Upper lobe of right lung (tissue), 1 donor: ENCODE measurements at regions not wholly inside any gene's neighbourhood (a gene's known extent, or its start where the extent isn't known, plus 50 kb on each side); places are given as distances from the start of the nearest gene placed in this dataset.

Experiments
- ATAC-seq: fragments of 200-7000 bp; cut with Tn5 transposase; one replicate; pipeline ENCODE4 v1.9.1; 2020; ENCODE audit warnings: mild to moderate bottlenecking, moderate library complexity
- DNase-seq: peaks from one replicate; pipeline ENCODE4 v3.0.0-alpha.2; 2020
- H3K27ac ChIP-seq: fragments of 200-600 bp; one replicate; pipeline ENCODE4 v1.8.0; 2022
- H3K27me3 ChIP-seq: fragments of 200-600 bp; one replicate; pipeline ENCODE4 v1.8.0; 2022; ENCODE audit warnings: mild to moderate bottlenecking
- H3K36me3 ChIP-seq: fragments of 200-600 bp; one replicate; pipeline ENCODE4 v1.8.0; 2022
- H3K4me1 ChIP-seq: fragments of 200-600 bp; one replicate; pipeline ENCODE4 v1.8.0; 2022
- H3K4me3 ChIP-seq: fragments of 200-600 bp; one replicate; pipeline ENCODE4 v1.8.0; 2022; ENCODE audit warnings: mild to moderate bottlenecking
- H3K9me3 ChIP-seq: fragments of 200-600 bp; one replicate; pipeline ENCODE4 v1.8.0; 2022
- intact Hi-C: fragments of 100-400 bp; cut with DNase I; formaldehyde crosslinking; loops from one replicate; pipeline ENCODE4 v1.11.0; 2022
- TF ChIP-seq, protein P1 (sequence below): fragments of 200-600 bp; IDR thresholded peaks from one replicate; pipeline ENCODE4 v1.8.0; 2022; ENCODE audit warnings: antibody characterized with exemption
- donor health status: DM: no; HTN: yes; CAD: no; lungs with severe emphysema.

- no peak overlapping the region for H3K4me3 ChIP-seq
- DNase-seq = no peak
- intact Hi-C loops = loop anchor here (10.0 kb wide), 1 partner anchor 63 kb away; no protein-coding TSS in a partner anchor
- H3K27me3 ChIP-seq = no peaks in the 10 kb centered on the region
- H3K9me3 ChIP-seq = no peaks in the 10 kb centered on the region
- no peaks in the 10 kb centered on the region for H3K36me3 ChIP-seq
- no peak for ATAC-seq
- TF ChIP-seq, protein P1, sequence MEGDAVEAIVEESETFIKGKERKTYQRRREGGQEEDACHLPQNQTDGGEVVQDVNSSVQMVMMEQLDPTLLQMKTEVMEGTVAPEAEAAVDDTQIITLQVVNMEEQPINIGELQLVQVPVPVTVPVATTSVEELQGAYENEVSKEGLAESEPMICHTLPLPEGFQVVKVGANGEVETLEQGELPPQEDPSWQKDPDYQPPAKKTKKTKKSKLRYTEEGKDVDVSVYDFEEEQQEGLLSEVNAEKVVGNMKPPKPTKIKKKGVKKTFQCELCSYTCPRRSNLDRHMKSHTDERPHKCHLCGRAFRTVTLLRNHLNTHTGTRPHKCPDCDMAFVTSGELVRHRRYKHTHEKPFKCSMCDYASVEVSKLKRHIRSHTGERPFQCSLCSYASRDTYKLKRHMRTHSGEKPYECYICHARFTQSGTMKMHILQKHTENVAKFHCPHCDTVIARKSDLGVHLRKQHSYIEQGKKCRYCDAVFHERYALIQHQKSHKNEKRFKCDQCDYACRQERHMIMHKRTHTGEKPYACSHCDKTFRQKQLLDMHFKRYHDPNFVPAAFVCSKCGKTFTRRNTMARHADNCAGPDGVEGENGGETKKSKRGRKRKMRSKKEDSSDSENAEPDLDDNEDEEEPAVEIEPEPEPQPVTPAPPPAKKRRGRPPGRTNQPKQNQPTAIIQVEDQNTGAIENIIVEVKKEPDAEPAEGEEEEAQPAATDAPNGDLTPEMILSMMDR = no peak
- H3K4me1 ChIP-seq = no peaks in the 10 kb centered on the region
- H3K27ac ChIP-seq = no peak overlapping the region
Observed at GRCh38 chr16:6111390-6111789, 1013.8 kb upstream of the EEF2KMT start.

DNA sequence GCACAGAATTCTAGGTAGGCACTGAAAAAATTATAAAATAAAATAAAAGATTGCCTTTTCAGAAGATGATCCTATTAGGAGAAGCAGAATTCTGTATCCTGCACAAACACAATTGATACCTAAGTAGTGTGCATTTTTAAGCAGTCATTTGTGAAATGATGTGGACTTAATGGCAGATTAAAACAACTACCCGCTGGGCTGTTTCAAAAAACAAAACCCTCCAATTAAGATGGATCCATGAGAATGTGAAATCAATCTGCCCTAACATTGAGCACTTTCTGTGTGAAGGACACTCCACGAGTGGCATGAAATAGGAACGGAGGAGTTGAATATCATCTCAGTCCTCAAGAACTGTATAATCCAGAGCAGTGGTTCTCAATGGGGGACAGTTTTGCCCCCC is 1012.8 kb upstream of the EEF2KMT start:
- DNase-seq = no peak
- H3K27me3 ChIP-seq = no peaks in the 10 kb centered on the region
- H3K4me1 ChIP-seq = no peaks in the 10 kb centered on the region
- H3K27ac ChIP-seq = no peak overlapping the region
- ATAC-seq = no peak
- H3K4me3 ChIP-seq = no peak overlapping the region
- no peaks in the 10 kb centered on the region for H3K9me3 ChIP-seq
- H3K36me3 ChIP-seq = no peaks in the 10 kb centered on the region
- TF ChIP-seq, protein P1 = no peak
- intact Hi-C loops = loop anchor here (10.0 kb wide), 1 partner anchor 64 kb away; no protein-coding TSS in a partner anchor

- H3K27ac ChIP-seq = no peak overlapping the region
- TF ChIP-seq, protein P1 = no peak
- no peaks in the 10 kb centered on the region for H3K4me1 ChIP-seq
- DNase-seq (no peak), ATAC-seq (no peak)
- H3K4me3 ChIP-seq = no peak overlapping the region
- no peaks in the 10 kb centered on the region for H3K36me3 ChIP-seq
- intact Hi-C loops = no loop called here
- no peaks in the 10 kb centered on the region for H3K9me3 ChIP-seq
- no peaks in the 10 kb centered on the region for H3K27me3 ChIP-seq
Observed at GRCh38 chr16:6106061-6106460, 1008.5 kb upstream of the EEF2KMT start.

- intact Hi-C loops = no loop called here
- ATAC-seq (no peak), DNase-seq (no peak)
- Histone ChIP-seq H3K9me3 (no peaks in the 10 kb centered on the region), H3K4me1 (no peaks in the 10 kb centered on the region), H3K4me3 (no peak overlapping the region), H3K27me3 (no peaks in the 10 kb centered on the region), H3K27ac (no peak overlapping the region), H3K36me3 (no peaks in the 10 kb centered on the region)
- TF ChIP-seq, protein P1 = no peak
Observed at GRCh38 chr16:6105115-6105514, 1007.5 kb upstream of the EEF2KMT start.

DNA sequence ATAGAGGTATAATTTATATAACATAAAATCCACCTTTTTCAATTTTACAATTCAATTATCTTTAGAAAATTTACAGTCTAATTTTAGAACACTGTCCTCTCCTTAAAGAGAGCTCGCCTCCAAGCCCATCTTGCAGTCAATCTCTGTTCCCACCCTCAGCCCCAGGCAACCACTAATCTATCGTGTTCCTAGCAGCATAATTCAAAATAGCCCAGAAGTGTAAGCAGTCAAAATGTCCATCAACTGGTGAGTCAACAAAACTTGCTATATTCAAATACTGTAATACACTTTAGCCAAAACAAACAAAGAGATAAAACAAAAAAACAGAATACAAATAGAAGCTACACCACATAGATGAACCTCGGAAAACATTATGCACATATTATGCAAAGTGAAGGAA is 1006.8 kb upstream of the EEF2KMT start:
- TF ChIP-seq, protein P1 = no peak
- Histone ChIP-seq H3K36me3 (no peaks in the 10 kb centered on the region), H3K9me3 (no peaks in the 10 kb centered on the region), H3K4me1 (no peaks in the 10 kb centered on the region), H3K27ac (no peak overlapping the region), H3K4me3 (no peak overlapping the region), H3K27me3 (no peaks in the 10 kb centered on the region)
- ATAC-seq (no peak), DNase-seq (no peak)
- intact Hi-C loops = no loop called here

DNA sequence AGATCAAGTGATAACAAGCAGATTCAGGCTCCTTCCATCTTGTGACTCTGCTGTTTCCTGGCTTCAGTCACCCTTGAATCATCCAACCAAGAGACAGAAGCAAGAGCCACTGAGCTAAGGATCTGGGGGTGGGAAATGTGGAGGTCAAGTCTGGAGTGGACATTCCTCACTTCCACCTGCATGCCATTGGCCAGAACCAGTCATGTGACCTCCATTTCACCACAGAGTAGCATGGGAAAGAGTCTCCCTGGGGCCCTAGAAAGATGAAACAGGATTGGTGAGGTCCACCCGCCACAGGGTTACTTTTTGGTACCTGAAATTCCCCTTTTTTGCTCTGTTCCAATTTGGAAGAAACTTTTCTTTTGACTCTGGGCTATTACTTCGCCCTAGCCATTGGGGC is 1006.0 kb upstream of the EEF2KMT start:
- no peak for DNase-seq
- ATAC-seq = no peak
- no peak overlapping the region for H3K27ac ChIP-seq
- no peak overlapping the region for H3K4me3 ChIP-seq
- intact Hi-C loops = no loop called here
- no peaks in the 10 kb centered on the region for H3K9me3 ChIP-seq
- TF ChIP-seq, protein P1 = no peak
- no peaks in the 10 kb centered on the region for H3K36me3 ChIP-seq
- H3K27me3 ChIP-seq = no peaks in the 10 kb centered on the region
- H3K4me1 ChIP-seq = no peaks in the 10 kb centered on the region
